Hepatocyte (in vitro differentiated cells): ENCODE measurements at regions not wholly inside any gene's neighbourhood (a gene's known extent, or its start where the extent isn't known, plus 50 kb on each side); places are given as distances from the start of the nearest gene placed in this dataset.

Source experiments
- DNase-seq: peaks from one replicate; pipeline ENCODE4 v3.0.0-alpha.2; 2016; ENCODE audit warnings: low spot score
- H2AFZ ChIP-seq: fragments of 200-600 bp; sonication (generic); 2 replicates; pipeline ENCODE4 v1.6.0; 2016; ENCODE audit warnings: antibody characterized with exemption, mild to moderate bottlenecking
- H3K27ac ChIP-seq: fragments of 200-600 bp; sonication (generic); 2 replicates; pipeline ENCODE4 v1.5.1; 2016; ENCODE audit warnings: mild to moderate bottlenecking
- H3K27me3 ChIP-seq: fragments of 200-600 bp; sonication (generic); 2 replicates; pipeline ENCODE4 v1.6.1; 2016
- H3K36me3 ChIP-seq: fragments of 200-600 bp; sonication (generic); replicated peaks from 2 replicates; pipeline ENCODE4 v1.5.1; 2016; ENCODE audit warnings: low read depth; ENCODE audit not compliant: insufficient read depth
- H3K4me1 ChIP-seq: fragments of 200-600 bp; sonication (generic); 2 replicates; pipeline ENCODE4 v1.5.1; 2016; ENCODE audit warnings: mild to moderate bottlenecking, moderate library complexity; ENCODE audit not compliant: insufficient read depth
- H3K4me2 ChIP-seq: fragments of 200-600 bp; sonication (generic); 2 replicates; pipeline ENCODE4 v1.6.0; 2016
- H3K4me3 ChIP-seq: fragments of 200-600 bp; sonication (generic); 2 replicates; pipeline ENCODE4 v1.5.1; 2016; ENCODE audit warnings: mild to moderate bottlenecking
- H3K79me2 ChIP-seq: fragments of 200-600 bp; sonication (generic); 2 replicates; pipeline ENCODE4 v1.6.0; 2017; ENCODE audit warnings: mild to moderate bottlenecking
- H3K9me2 ChIP-seq: fragments of 200-600 bp; sonication (generic); replicated peaks from 2 replicates; pipeline ENCODE4 v1.6.0; 2017; ENCODE audit warnings: mild to moderate bottlenecking; ENCODE audit not compliant: insufficient read depth
- H3K9me3 ChIP-seq: fragments of 200-600 bp; sonication (generic); 2 replicates; pipeline ENCODE4 v1.5.1; 2016; ENCODE audit warnings: low read depth, mild to moderate bottlenecking
- H4K20me1 ChIP-seq: fragments of 200-600 bp; sonication (generic); 2 replicates; pipeline ENCODE4 v1.6.0; 2016; ENCODE audit warnings: mild to moderate bottlenecking; ENCODE audit not compliant: insufficient read depth, poor library complexity, severe bottlenecking
- EZH2 ChIP-seq: fragments of 200-600 bp; sonication (generic); IDR thresholded peaks from 2 replicates; pipeline ENCODE4 v1.6.1; 2016; ENCODE audit warnings: antibody characterized with exemption, mild to moderate bottlenecking, borderline replicate concordance
- EZH2phosphoT487 ChIP-seq: fragments of 200-600 bp; sonication (generic); IDR thresholded peaks from one replicate; pipeline ENCODE4 v1.6.1; 2018; ENCODE audit warnings: antibody characterized with exemption, mild to moderate bottlenecking, low read depth, moderate library complexity; ENCODE audit not compliant: unreplicated experiment, severe bottlenecking
- WGBS: methylation state at CpG from one replicate; pipeline ENCODE4 v1.1.6; 2016; ENCODE audit warnings: low lambda C conversion rate; ENCODE audit errors: missing lambda C conversion rate; 5-methylcytosine and 5-hydroxymethylcytosine counted together
- TF ChIP-seq, protein P1 (sequence below): fragments of 200-600 bp; sonication (generic); IDR thresholded peaks from 2 replicates; pipeline ENCODE4 v1.5.1; 2016; ENCODE audit warnings: antibody characterized with exemption, mild to moderate bottlenecking; ENCODE audit not compliant: poor library complexity

DNA sequence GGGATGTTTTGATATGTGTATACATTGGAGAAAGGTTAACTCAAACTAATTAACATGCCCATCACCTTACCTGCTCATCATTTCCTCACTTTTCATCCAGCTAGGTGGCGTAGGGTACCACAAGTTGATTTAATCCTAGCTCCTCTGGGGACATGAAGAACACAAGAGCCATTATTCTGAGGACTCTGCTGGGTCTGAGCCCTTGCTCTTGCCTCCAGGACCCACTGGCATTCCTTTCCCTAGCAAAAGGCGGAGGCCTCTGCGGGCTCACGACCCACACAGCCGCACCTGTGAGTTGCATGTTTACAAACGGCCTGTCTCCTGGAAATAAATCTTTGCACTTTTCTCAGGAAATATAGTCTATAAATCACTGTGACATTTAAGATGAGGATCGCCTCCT is 871.9 kb downstream of the TBC1D22A start:
- DNase-seq = no peak
- Histone ChIP-seq H3K27me3 (no peaks in the 10 kb centered on the region), H3K4me2 (no peak overlapping the region), H4K20me1 (no peaks in the 10 kb centered on the region), H3K9me2 (no peaks in the 10 kb centered on the region), H2AFZ (no peak overlapping the region), H3K27ac (no peak overlapping the region), H3K36me3 (no peaks in the 10 kb centered on the region), H3K9me3 (no peaks in the 10 kb centered on the region), H3K79me2 (no peaks in the 10 kb centered on the region), H3K4me3 (no peak overlapping the region), H3K4me1 (no peaks in the 10 kb centered on the region)
- 77% methylated on average over 7 of the region's 7 CpGs for WGBS
- TF ChIP-seq EZH2 (no peak), EZH2phosphoT487 (no peak)
- TF ChIP-seq, protein P1, sequence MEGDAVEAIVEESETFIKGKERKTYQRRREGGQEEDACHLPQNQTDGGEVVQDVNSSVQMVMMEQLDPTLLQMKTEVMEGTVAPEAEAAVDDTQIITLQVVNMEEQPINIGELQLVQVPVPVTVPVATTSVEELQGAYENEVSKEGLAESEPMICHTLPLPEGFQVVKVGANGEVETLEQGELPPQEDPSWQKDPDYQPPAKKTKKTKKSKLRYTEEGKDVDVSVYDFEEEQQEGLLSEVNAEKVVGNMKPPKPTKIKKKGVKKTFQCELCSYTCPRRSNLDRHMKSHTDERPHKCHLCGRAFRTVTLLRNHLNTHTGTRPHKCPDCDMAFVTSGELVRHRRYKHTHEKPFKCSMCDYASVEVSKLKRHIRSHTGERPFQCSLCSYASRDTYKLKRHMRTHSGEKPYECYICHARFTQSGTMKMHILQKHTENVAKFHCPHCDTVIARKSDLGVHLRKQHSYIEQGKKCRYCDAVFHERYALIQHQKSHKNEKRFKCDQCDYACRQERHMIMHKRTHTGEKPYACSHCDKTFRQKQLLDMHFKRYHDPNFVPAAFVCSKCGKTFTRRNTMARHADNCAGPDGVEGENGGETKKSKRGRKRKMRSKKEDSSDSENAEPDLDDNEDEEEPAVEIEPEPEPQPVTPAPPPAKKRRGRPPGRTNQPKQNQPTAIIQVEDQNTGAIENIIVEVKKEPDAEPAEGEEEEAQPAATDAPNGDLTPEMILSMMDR = no peak

DNA sequence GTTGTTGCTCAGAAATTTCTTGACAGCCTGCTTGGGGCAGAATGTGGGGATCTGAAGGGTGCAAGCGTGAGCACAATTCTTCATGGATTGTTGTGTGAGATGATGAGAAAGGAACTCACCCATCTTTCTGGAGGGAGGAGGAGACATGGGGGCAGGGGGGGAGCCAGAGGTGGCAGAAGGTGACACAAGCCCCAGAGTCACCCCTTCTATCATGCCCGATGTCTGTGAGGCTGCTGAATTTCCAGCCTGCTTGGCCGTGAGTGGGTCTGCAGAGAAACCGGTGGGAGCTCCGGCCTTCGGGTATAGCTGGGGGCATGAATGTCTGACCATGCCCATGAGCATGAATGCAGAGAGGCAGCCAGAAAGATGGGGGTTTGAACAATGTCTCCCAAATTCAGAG is 870.7 kb downstream of the TBC1D22A start:
- Histone ChIP-seq H3K27me3 (no peaks in the 10 kb centered on the region), H3K9me3 (no peaks in the 10 kb centered on the region), H3K4me3 (no peak overlapping the region), H2AFZ (no peak overlapping the region), H3K9me2 (no peaks in the 10 kb centered on the region), H3K27ac (no peak overlapping the region), H3K4me1 (no peaks in the 10 kb centered on the region), H3K36me3 (no peaks in the 10 kb centered on the region), H3K79me2 (no peaks in the 10 kb centered on the region), H3K4me2 (no peak overlapping the region), H4K20me1 (no peaks in the 10 kb centered on the region)
- 94% methylated on average over 6 of the region's 6 CpGs for WGBS
- no peak for DNase-seq
- no peak for TF ChIP-seq EZH2
- TF ChIP-seq, protein P1 = no peak
- no peak for TF ChIP-seq EZH2phosphoT487

DNA sequence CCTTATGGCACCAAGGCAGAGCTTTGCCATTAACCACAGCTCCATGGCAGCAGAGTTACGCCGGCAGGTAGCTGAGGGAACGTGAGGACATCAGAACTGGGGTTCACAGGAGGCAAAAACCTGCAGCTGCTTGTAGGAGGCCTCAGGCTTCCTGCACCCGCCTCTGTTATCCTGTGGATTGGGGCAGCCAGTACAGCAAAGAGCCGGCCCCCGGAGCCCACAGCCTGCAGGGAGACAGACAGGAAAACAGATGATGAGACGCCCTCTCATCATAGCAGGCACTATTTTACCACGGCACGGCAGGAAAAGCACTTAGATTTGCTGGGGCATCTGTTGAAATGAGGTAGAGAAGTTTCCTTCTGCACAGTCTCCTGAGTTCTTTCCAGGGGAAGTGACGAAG is 870.3 kb downstream of the TBC1D22A start:
- Histone ChIP-seq H4K20me1 (no peaks in the 10 kb centered on the region), H3K4me3 (no peak overlapping the region), H3K4me1 (no peaks in the 10 kb centered on the region), H3K4me2 (no peak overlapping the region), H3K36me3 (no peaks in the 10 kb centered on the region), H3K27me3 (no peaks in the 10 kb centered on the region), H3K9me3 (no peaks in the 10 kb centered on the region), H3K27ac (no peak overlapping the region), H3K79me2 (no peaks in the 10 kb centered on the region), H2AFZ (no peak overlapping the region), H3K9me2 (no peaks in the 10 kb centered on the region)
- no peak for DNase-seq
- TF ChIP-seq, protein P1 = no peak
- TF ChIP-seq EZH2 = no peak
- no peak for TF ChIP-seq EZH2phosphoT487
- 85% methylated on average over 10 of the region's 10 CpGs for WGBS

DNA sequence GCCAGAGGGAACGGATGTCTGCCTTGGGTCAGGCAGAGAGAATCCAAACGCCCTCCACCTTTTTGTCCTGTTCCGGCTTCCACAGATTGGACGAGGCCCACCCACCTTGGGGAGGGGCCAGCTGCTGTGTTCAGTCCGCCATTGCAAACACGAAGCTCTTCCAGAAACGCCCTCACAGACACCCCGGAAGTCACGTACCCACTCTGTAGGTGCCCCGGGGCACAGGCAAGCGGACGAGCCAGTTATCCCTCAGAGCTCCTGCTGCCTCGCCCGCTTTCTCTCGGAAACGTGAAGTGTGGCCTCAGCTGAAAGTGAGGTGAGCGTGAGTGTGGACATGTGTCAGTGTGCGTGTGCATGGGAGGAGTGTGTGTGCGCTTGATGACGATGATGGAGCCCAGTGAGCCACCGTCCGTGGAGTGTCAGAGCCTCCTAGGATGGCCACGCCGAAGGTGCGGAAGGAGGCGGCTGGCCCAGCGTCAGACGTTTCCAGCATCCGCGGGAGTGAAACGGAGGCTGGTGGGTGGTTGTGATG is 869.2 kb downstream of the TBC1D22A start:
- no peaks in the 10 kb centered on the region for H3K4me1 ChIP-seq
- H4K20me1 ChIP-seq = no peaks in the 10 kb centered on the region
- H2AFZ ChIP-seq = no peak overlapping the region
- H3K36me3 ChIP-seq = no peaks in the 10 kb centered on the region
- no peaks in the 10 kb centered on the region for H3K27me3 ChIP-seq
- H3K9me3 ChIP-seq = no peaks in the 10 kb centered on the region
- 92% methylated on average over 31 of the region's 31 CpGs for WGBS
- H3K4me3 ChIP-seq = no peak overlapping the region
- DNase-seq = no peak
- no peaks in the 10 kb centered on the region for H3K79me2 ChIP-seq
- H3K4me2 ChIP-seq = no peak overlapping the region
- H3K27ac ChIP-seq = no peak overlapping the region
- TF ChIP-seq, protein P1 = no peak
- TF ChIP-seq EZH2 (no peak), EZH2phosphoT487 (no peak)
- H3K9me2 ChIP-seq = no peaks in the 10 kb centered on the region
